ENCODE measurements at regions not wholly inside any gene's neighbourhood (a gene's known extent, or its start where the extent isn't known, plus 50 kb on each side); places are given as distances from the start of the nearest gene placed in this dataset.
"Not testable (repeated sequence)": the region's sequence is repeated elsewhere in the genome, so short reads cannot be mapped to it uniquely, and the experiment has no call there.

GRCh38 chr5:93221773-93222172 is 359.2 kb downstream of the NR2F1-AS1 start:
- H3K27me3 ChIP-seq = no peaks in the 10 kb centered on the region
- H3K4me1 ChIP-seq = peaks cover 0 to 10% (median 0%) of the 10 kb centered on the region in 12 donors
- no peak overlapping the region for H3K27ac ChIP-seq
- DNase-seq = no peak
- WGBS, 4 donors = 75 to 86% (median 82%) methylated on average over 1 of the region's 1 CpG
- H3K9me3 ChIP-seq = no peaks in the 10 kb centered on the region
- no peak overlapping the region for H3K4me3 ChIP-seq
- intact Hi-C loops (cut with DNase I) = no loop called here
- H3K36me3 ChIP-seq = no peaks in the 10 kb centered on the region
- ATAC-seq = no peak
- TF ChIP-seq, protein P1, sequence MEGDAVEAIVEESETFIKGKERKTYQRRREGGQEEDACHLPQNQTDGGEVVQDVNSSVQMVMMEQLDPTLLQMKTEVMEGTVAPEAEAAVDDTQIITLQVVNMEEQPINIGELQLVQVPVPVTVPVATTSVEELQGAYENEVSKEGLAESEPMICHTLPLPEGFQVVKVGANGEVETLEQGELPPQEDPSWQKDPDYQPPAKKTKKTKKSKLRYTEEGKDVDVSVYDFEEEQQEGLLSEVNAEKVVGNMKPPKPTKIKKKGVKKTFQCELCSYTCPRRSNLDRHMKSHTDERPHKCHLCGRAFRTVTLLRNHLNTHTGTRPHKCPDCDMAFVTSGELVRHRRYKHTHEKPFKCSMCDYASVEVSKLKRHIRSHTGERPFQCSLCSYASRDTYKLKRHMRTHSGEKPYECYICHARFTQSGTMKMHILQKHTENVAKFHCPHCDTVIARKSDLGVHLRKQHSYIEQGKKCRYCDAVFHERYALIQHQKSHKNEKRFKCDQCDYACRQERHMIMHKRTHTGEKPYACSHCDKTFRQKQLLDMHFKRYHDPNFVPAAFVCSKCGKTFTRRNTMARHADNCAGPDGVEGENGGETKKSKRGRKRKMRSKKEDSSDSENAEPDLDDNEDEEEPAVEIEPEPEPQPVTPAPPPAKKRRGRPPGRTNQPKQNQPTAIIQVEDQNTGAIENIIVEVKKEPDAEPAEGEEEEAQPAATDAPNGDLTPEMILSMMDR (IDR thresholded peaks at IDR 0.05) = no peak
- no peak for TF ChIP-seq POLR2A (IDR thresholded peaks at IDR 0.05)

DNA sequence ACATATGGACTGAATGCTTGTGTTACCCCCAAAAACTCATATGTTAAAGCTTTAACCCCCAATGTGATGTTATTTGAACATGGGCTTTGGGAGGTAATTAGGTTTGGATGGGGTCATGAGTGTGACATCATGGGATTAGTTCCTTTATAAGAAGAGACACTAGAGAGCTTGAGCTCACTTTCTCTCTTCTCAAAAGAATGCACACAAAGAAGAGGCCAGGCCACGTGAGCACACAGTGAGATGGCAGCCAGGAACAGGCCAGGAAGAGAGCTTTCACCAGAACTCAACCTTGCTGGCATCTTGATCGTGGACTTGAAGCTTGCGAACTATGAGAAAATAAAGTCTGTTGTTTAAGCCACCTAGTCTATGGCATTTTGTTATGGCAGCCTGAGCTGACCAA is 360.6 kb downstream of the NR2F1-AS1 start:
- Histone ChIP-seq H3K27ac (no peak overlapping the region), H3K36me3 (no peaks in the 10 kb centered on the region), H3K4me3 (no peak overlapping the region), H3K27me3 (no peaks in the 10 kb centered on the region), H3K9me3 (no peaks in the 10 kb centered on the region), H3K4me1 (peaks cover 0 to 10% (median 0%) of the 10 kb centered on the region in 12 donors)
- WGBS, 4 donors = 80 to 84% (median 83%) methylated on average over 3 of the region's 3 CpGs
- intact Hi-C loops (cut with DNase I) = no loop called here
- TF ChIP-seq, protein P1 (IDR thresholded peaks at IDR 0.05) = no peak
- no peak for TF ChIP-seq POLR2A (IDR thresholded peaks at IDR 0.05)
- ATAC-seq = no peak
- DNase-seq = no peak

GRCh38 chr5:93219641-93220145 is 361.3 kb downstream of the NR2F1-AS1 start:
- Histone ChIP-seq H3K9me3 (no peaks in the 10 kb centered on the region), H3K27me3 (no peaks in the 10 kb centered on the region), H3K4me3 (no peak overlapping the region), H3K4me1 (peaks cover 0 to 10% (median 0%) of the 10 kb centered on the region in 12 donors), H3K36me3 (no peaks in the 10 kb centered on the region), H3K27ac (no peak overlapping the region)
- DNase-seq (no peak), ATAC-seq (no peak)
- TF ChIP-seq, protein P1 (IDR thresholded peaks at IDR 0.05) = no peak
- TF ChIP-seq POLR2A (IDR thresholded peaks at IDR 0.05) = no peak
- intact Hi-C loops (cut with DNase I) = no loop called here
- 6 to 30% (median 21%) methylated on average over 2 of the region's 2 CpGs for WGBS, 4 donors

DNA sequence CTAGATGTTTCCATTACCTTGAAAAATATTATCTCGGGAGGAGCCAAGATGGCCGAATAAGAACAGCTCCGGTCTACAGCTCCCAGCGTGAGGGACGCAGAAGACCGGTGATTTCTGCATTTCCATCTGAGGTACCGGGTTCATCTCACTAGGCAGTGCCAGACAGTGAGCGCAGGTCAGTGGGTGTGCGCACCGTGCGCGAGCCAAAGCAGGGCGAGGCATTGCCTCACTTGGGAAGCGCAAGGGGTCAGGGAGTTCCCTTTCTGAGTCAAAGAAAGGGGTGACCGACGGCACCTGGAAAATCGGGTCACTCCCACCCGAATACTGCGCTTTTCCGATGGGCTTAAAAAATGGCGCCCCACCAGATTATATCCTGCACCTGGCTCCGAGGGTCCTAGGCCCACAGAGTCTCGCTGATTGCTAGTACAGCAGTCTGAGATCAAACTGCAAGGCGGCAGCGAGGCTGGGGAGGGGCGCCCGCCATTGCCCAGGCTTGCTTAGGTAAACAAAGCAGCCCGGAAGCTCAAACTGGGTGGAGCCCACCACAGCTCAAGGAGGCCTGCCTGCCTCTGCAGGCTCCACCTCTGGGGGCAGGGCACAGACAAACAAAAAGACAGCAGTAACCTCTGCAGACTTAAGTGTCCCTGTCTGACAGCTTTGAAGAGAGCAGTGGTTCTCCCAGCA is 367.8 kb downstream of the NR2F1-AS1 start:
- WGBS, 4 donors = 85 to 95% (median 90%) methylated on average over 27 to 28 of the region's 28 CpGs
- intact Hi-C loops (cut with DNase I) = not testable (repeated sequence)

GRCh38 chr5:93209476-93209875 is 371.5 kb downstream of the NR2F1-AS1 start:
- 34 to 48% (median 44%) methylated on average over 4 of the region's 4 CpGs for WGBS, 4 donors
- no peak overlapping the region for H3K4me3 ChIP-seq
- H3K4me1 ChIP-seq = peaks cover 0 to 7% (median 0%) of the 10 kb centered on the region in 12 donors
- TF ChIP-seq, protein P1 (IDR thresholded peaks at IDR 0.05) = no peak
- no peak for TF ChIP-seq POLR2A (IDR thresholded peaks at IDR 0.05)
- DNase-seq (no peak), ATAC-seq (no peak)
- no peaks in the 10 kb centered on the region for H3K36me3 ChIP-seq
- intact Hi-C loops (cut with DNase I) = no loop called here
- no peaks in the 10 kb centered on the region for H3K27me3 ChIP-seq
- H3K9me3 ChIP-seq = no peaks in the 10 kb centered on the region
- H3K27ac ChIP-seq = no peak overlapping the region

More for the DNA sequence above, 367.8 kb downstream of the NR2F1-AS1 start:
- not testable (repeated sequence) for H3K27me3 ChIP-seq, ATAC-seq, H3K4me3 ChIP-seq, H3K9me3 ChIP-seq, H3K36me3 ChIP-seq, H3K27ac ChIP-seq, DNase-seq, H3K4me1 ChIP-seq

Data from heart left ventricle (tissue), 16 donors.